LNCAP (cell line): ENCODE measurements at regions not wholly inside any gene's neighbourhood (a gene's known extent, or its start where the extent isn't known, plus 50 kb on each side); places are given as distances from the start of the nearest gene placed in this dataset.

ENCODE experiments used
- CTCF ChIP-seq: fragments of 450-650 bp; IDR thresholded peaks from 2 replicates; pipeline ENCODE4 v1.5.1; 2017; ENCODE audit warnings: mild to moderate bottlenecking

- no peak for TF ChIP-seq CTCF
These were observed 1302.3 kb downstream of the FSCB start for GRCh38 chr14:43204816-43205215.

- TF ChIP-seq CTCF: no peak
These were observed 1306.6 kb downstream of the FSCB start for GRCh38 chr14:43200519-43200918.

- no peak for TF ChIP-seq CTCF
These were observed 1308.6 kb downstream of the FSCB start for GRCh38 chr14:43198465-43198864.

GRCh38 chr14:43184540-43184939, 1322.5 kb downstream of the FSCB start:
- no peak for TF ChIP-seq CTCF

GRCh38 chr14:43183916-43184315, 1323.2 kb downstream of the FSCB start:
- no peak for TF ChIP-seq CTCF

- no peak for TF ChIP-seq CTCF
These were observed 1331.2 kb downstream of the FSCB start for GRCh38 chr14:43175896-43176295.

- TF ChIP-seq CTCF: no peak
These were observed 1334.1 kb downstream of the FSCB start for GRCh38 chr14:43172899-43173548.

GRCh38 chr14:43169722-43170121, 1337.4 kb downstream of the FSCB start:
- no peak for TF ChIP-seq CTCF
